GM12878 (cell line): ENCODE measurements at regions not wholly inside any gene's neighbourhood (a gene's known extent, or its start where the extent isn't known, plus 50 kb on each side); places are given as distances from the start of the nearest gene placed in this dataset.

Experiments
- ATAC-seq: fragments of 200-7000 bp; cut with Tn5 transposase; 3 replicates; pipeline ENCODE4 v1.9.1; 2020; ENCODE audit warnings: mild to moderate bottlenecking, moderate library complexity
- BruUV-seq: library from RNA; stranded (reverse); fragments of 400-500 nt; replicated peaks from 2 replicates; lab custom pipeline; 2021; lab: Mats Ljungman, UMichigan
- CTCF ChIA-PET: fragments of 300-600 bp; sonication (Branson Sonifier 250); formaldehyde crosslinking; extraction: SDS; loops from one replicate; lab custom pipeline; 2021; ENCODE audit warnings: inconsistent platforms; lab: Yijun Ruan, JAX
- POLR2A ChIA-PET: fragments of 350-600 bp; formaldehyde crosslinking; extraction: SDS; loops from one replicate; lab custom pipeline; 2021; ENCODE audit warnings: inconsistent platforms; lab: Charles Lee
- RAD21 ChIA-PET: fragments of 300-600 bp; sonication (Branson Sonifier 250); formaldehyde crosslinking; loops from one replicate; lab custom pipeline; 2023; ENCODE audit warnings: antibody characterized with exemption; ENCODE audit not compliant: unreplicated experiment; lab: Charles Lee
- SMC1A ChIA-PET: fragments of 300-600 bp; sonication (Branson Sonifier 250); formaldehyde crosslinking; loops from one replicate; lab custom pipeline; 2023; ENCODE audit not compliant: unreplicated experiment, uncharacterized antibody; lab: Charles Lee
- DNase-seq: peaks from one replicate; pipeline ENCODE4 v3.0.0-alpha.2; 2011; ENCODE audit warnings: low read depth, low spot score
- FAIRE-seq: peaks from 3 replicates; lab custom pipeline; 2011; peaks lifted over from hg19 to GRCh38; lab: Jason Lieb, UNC
- H2AFZ ChIP-seq: 2 replicates; pipeline ENCODE4 v1.6.0; 2011; ENCODE audit warnings: low read depth, low read length, control low read depth; ENCODE audit not compliant: control insufficient read depth
- H3K27ac ChIP-seq: 2 replicates; pipeline ENCODE4 v1.5.1; 2011; ENCODE audit warnings: control low read depth; ENCODE audit not compliant: control insufficient read depth, insufficient read depth
- H3K27me3 ChIP-seq, 2 experiments: replicated peaks in 1 of 2; 2 replicates each; pipeline versions ENCODE4 v1.6.0 to v1.6.1; 2011; ENCODE audit warnings: low read length in 1 of 2; ENCODE audit not compliant: control insufficient read depth in 2 of 2, insufficient read depth in 2 of 2
- H3K36me3 ChIP-seq, 2 experiments: 2 replicates each; pipeline ENCODE4 v1.5.1; 2011; ENCODE audit warnings: low read length in 1 of 2; ENCODE audit not compliant: control insufficient read depth in 2 of 2, insufficient read depth in 2 of 2
- H3K4me1 ChIP-seq: 2 replicates; pipeline ENCODE4 v1.6.1; 2011; ENCODE audit warnings: mild to moderate bottlenecking, low read length, moderate library complexity, mixed read lengths; ENCODE audit not compliant: control insufficient read depth, insufficient read depth
- H3K4me2 ChIP-seq: 2 replicates; pipeline ENCODE4 v1.6.0; 2011; ENCODE audit warnings: control low read depth; ENCODE audit not compliant: control insufficient read depth, insufficient read depth
- H3K4me3 ChIP-seq: fragments of 200-600 bp; sonication (generic); 2 replicates; pipeline ENCODE4 v1.5.1; 2016
- H3K79me2 ChIP-seq: 2 replicates; pipeline ENCODE4 v1.6.0; 2011; ENCODE audit warnings: low read length; ENCODE audit not compliant: control insufficient read depth, insufficient read depth
- H3K9ac ChIP-seq: 2 replicates; pipeline ENCODE4 v1.8.0; 2011; ENCODE audit warnings: low read length, control low read depth, mixed read lengths; ENCODE audit not compliant: control insufficient read depth, insufficient read depth
- H3K9me3 ChIP-seq: replicated peaks from 3 replicates; pipeline ENCODE4 v1.5.1; 2011; ENCODE audit warnings: mild to moderate bottlenecking, low read length; ENCODE audit not compliant: control insufficient read depth, insufficient read depth
- H4K20me1 ChIP-seq: 2 replicates; pipeline ENCODE4 v1.6.0; 2011; ENCODE audit not compliant: control insufficient read depth, insufficient read depth
- BCL11A ChIP-seq: IDR thresholded peaks from 2 replicates; pipeline ENCODE4 v1.6.1; 2011; ENCODE audit warnings: low read depth, low read length
- CHD1 ChIP-seq: IDR thresholded peaks from 2 replicates; pipeline ENCODE4 v1.6.1; 2012; ENCODE audit warnings: low read depth, low read length, improper control_type of control experiment
- FOXK2 ChIP-seq: fragments of 450-650 bp; IDR thresholded peaks from 2 replicates; pipeline ENCODE4 v1.6.1; 2017; ENCODE audit warnings: mild to moderate bottlenecking, moderate library complexity
- POU2F2 ChIP-seq: IDR thresholded peaks from 3 replicates; pipeline ENCODE4 v1.6.1; 2011; ENCODE audit warnings: low read depth, mild to moderate bottlenecking, low read length, borderline replicate concordance
- RAD21 ChIP-seq: IDR thresholded peaks from 2 replicates; pipeline ENCODE4 v1.6.1; 2011; ENCODE audit warnings: mild to moderate bottlenecking, low read depth, low read length, moderate library complexity; ENCODE audit not compliant: insufficient read depth
- RAD51 ChIP-seq: fragments of 450-650 bp; IDR thresholded peaks from 2 replicates; pipeline ENCODE4 v1.6.1; 2016; ENCODE audit warnings: moderate library complexity, mild to moderate bottlenecking, inconsistent platforms
- RFX5 ChIP-seq: IDR thresholded peaks from 2 replicates; pipeline ENCODE4 v1.6.1; 2011; ENCODE audit warnings: low read depth, low read length, improper control_type of control experiment
- SIX5 ChIP-seq: IDR thresholded peaks from 2 replicates; pipeline ENCODE4 v1.6.1; 2011; ENCODE audit warnings: mild to moderate bottlenecking, low read depth, low read length, moderate library complexity; ENCODE audit not compliant: severe bottlenecking
- SMC3 ChIP-seq: IDR thresholded peaks from 2 replicates; pipeline ENCODE4 v1.6.1; 2011; ENCODE audit warnings: low read length, improper control_type of control experiment, borderline replicate concordance
- STAT1 ChIP-seq: fragments of 450-650 bp; conservative IDR thresholded peaks from 2 replicates; pipeline ENCODE4 v1.6.1; 2014; ENCODE audit warnings: antibody characterized with exemption, mild to moderate bottlenecking
- TBL1XR1 ChIP-seq: IDR thresholded peaks from 2 replicates; pipeline ENCODE4 v1.6.1; 2012; ENCODE audit warnings: low read depth, low read length, improper control_type of control experiment
- WGBS: methylation state at CpG from one replicate; pipeline ENCODE4 v1.1.6; 2016; ENCODE audit warnings: low lambda C conversion rate; ENCODE audit not compliant: insufficient replicate concordance, insufficient coverage; ENCODE audit errors: missing lambda C conversion rate; 5-methylcytosine and 5-hydroxymethylcytosine counted together
- in situ Hi-C: fragments of 300-500 bp; cut with MboI; formaldehyde crosslinking; loops from 9 replicates; pipeline ENCODE4 v1.14.3; 2018; ENCODE audit warnings: mixed read lengths
- intact Hi-C: fragments of 100-400 bp; cut with micrococcal nuclease; formaldehyde crosslinking; loops from one replicate; pipeline ENCODE4 v1.14.2; 2022; ENCODE audit not compliant: unreplicated experiment
- TF ChIP-seq, protein P1 (sequence below): IDR thresholded peaks from 2 replicates; pipeline ENCODE4 v1.6.1; 2012; ENCODE audit warnings: low read length, inconsistent platforms
- TF ChIP-seq, protein P2 (sequence below), 3 experiments: IDR thresholded peaks in 2 of 3; conservative IDR thresholded peaks in 1 of 3; 2 replicates each; pipeline ENCODE4 v1.5.1; 2011; ENCODE audit warnings: low read depth in 3 of 3, low read length in 3 of 3, mild to moderate bottlenecking in 3 of 3, control low read depth in 2 of 3, moderate library complexity in 2 of 3, inconsistent platforms in 1 of 3, mixed read lengths in 1 of 3; ENCODE audit not compliant: control insufficient read depth in 2 of 3, insufficient read depth in 1 of 3; ENCODE audit errors: extremely low read depth in 1 of 3
- TF ChIP-seq, protein P3 (sequence below): fragments of 150-350 bp; IDR thresholded peaks from 2 replicates; pipeline ENCODE4 v1.6.1; 2016; ENCODE audit warnings: low read depth, low read length
- TF ChIP-seq, protein P4 (sequence below): IDR thresholded peaks from 2 replicates; pipeline ENCODE4 v1.6.1; 2011; ENCODE audit warnings: low read depth, mild to moderate bottlenecking, low read length, moderate library complexity, borderline replicate concordance; ENCODE audit errors: extremely low read depth

DNA sequence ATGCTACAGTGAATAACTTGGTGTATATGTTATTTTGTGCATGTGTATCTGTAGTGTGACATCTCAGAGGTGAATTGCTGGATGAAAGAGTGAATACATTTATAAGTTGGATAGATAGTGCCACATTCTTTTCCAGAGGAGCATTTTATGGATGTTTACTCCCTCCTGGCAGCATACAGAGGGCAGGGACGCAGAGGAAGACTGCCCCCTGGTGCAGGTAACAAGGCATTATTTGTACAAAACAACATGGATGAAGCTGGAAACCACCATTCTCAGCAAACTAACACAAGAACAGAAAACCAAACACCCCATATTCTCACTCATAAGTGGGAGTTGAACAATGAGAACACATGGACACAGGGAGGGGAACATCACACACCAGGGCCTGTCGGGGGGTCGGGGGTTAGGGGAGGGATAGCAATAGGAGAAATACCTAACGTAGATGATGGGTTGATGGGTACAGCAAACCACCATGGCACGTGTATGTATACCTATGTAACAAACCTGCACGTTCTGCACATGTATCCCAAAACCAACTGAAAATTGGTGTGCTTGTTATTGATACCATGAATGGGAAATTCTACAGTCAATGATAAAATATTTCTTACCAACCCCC is 57.9 kb upstream of the CTXND1 start:
- CTCF ChIA-PET, result interaction anchor here (0.6 to 1.1 kb wide), 5 partner anchors 11 to 970 kb away, joined by 3 to 6 read pairs (median 3); no protein-coding TSS in a partner anchor
- ATAC-seq (no peak), FAIRE-seq (no peak)

More for the DNA sequence above, 57.9 kb upstream of the CTXND1 start:
- no peaks in the 10 kb centered on the region for H3K36me3 ChIP-seq
- no peak overlapping the region for H3K4me2 ChIP-seq
- RAD21 ChIA-PET, result interaction anchor here (1.5 kb wide), 1 partner anchor 69 kb away, joined by 4 read pairs; no protein-coding TSS in a partner anchor
- H3K27ac ChIP-seq, result no peak overlapping the region
- SMC1A ChIA-PET, result no interaction called here
- H3K9ac ChIP-seq, result no peak overlapping the region
- no peak overlapping the region for H2AFZ ChIP-seq
- DNase-seq, result no peak
- in situ Hi-C loops (no loop called here), intact Hi-C loops (loop anchor here (1.0 kb wide), 1 partner anchor 68 kb away; no protein-coding TSS in a partner anchor)
- H3K4me1 ChIP-seq, result no peaks in the 10 kb centered on the region
- no peaks in the 10 kb centered on the region for H4K20me1 ChIP-seq
- no peaks in the 10 kb centered on the region for H3K9me3 ChIP-seq
- no peak overlapping the region for H3K4me3 ChIP-seq
- H3K27me3 ChIP-seq, result no peaks in the 10 kb centered on the region
- 6% methylated on average over 5 of the region's 6 CpGs for WGBS
- POLR2A ChIA-PET, result no interaction called here
- no TSS peak for BruUV-seq
- no peak for TF ChIP-seq TBL1XR1
- TF ChIP-seq CHD1, result no peak
- TF ChIP-seq, protein P1, sequence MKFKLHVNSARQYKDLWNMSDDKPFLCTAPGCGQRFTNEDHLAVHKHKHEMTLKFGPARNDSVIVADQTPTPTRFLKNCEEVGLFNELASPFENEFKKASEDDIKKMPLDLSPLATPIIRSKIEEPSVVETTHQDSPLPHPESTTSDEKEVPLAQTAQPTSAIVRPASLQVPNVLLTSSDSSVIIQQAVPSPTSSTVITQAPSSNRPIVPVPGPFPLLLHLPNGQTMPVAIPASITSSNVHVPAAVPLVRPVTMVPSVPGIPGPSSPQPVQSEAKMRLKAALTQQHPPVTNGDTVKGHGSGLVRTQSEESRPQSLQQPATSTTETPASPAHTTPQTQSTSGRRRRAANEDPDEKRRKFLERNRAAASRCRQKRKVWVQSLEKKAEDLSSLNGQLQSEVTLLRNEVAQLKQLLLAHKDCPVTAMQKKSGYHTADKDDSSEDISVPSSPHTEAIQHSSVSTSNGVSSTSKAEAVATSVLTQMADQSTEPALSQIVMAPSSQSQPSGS, result no peak
- peak; percentile 42 for TF ChIP-seq RAD21
- TF ChIP-seq FOXK2, result no peak
- no peak for TF ChIP-seq RAD51
- TF ChIP-seq, protein P2, sequence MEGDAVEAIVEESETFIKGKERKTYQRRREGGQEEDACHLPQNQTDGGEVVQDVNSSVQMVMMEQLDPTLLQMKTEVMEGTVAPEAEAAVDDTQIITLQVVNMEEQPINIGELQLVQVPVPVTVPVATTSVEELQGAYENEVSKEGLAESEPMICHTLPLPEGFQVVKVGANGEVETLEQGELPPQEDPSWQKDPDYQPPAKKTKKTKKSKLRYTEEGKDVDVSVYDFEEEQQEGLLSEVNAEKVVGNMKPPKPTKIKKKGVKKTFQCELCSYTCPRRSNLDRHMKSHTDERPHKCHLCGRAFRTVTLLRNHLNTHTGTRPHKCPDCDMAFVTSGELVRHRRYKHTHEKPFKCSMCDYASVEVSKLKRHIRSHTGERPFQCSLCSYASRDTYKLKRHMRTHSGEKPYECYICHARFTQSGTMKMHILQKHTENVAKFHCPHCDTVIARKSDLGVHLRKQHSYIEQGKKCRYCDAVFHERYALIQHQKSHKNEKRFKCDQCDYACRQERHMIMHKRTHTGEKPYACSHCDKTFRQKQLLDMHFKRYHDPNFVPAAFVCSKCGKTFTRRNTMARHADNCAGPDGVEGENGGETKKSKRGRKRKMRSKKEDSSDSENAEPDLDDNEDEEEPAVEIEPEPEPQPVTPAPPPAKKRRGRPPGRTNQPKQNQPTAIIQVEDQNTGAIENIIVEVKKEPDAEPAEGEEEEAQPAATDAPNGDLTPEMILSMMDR (IDR thresholded peaks at IDR 0.05 in 2 of 3, conservative IDR thresholded peaks at IDR 0.05 in 1 of 3; ENCODE audit: control insufficient read depth in 2 of 3, extremely low read depth in 1 of 3, insufficient read depth in 1 of 3, low read depth in 3 of 3, low read length in 3 of 3), result peak; percentile 20 to 34 (median 29); a peak in 5 of 6 replicates
- TF ChIP-seq, protein P3, sequence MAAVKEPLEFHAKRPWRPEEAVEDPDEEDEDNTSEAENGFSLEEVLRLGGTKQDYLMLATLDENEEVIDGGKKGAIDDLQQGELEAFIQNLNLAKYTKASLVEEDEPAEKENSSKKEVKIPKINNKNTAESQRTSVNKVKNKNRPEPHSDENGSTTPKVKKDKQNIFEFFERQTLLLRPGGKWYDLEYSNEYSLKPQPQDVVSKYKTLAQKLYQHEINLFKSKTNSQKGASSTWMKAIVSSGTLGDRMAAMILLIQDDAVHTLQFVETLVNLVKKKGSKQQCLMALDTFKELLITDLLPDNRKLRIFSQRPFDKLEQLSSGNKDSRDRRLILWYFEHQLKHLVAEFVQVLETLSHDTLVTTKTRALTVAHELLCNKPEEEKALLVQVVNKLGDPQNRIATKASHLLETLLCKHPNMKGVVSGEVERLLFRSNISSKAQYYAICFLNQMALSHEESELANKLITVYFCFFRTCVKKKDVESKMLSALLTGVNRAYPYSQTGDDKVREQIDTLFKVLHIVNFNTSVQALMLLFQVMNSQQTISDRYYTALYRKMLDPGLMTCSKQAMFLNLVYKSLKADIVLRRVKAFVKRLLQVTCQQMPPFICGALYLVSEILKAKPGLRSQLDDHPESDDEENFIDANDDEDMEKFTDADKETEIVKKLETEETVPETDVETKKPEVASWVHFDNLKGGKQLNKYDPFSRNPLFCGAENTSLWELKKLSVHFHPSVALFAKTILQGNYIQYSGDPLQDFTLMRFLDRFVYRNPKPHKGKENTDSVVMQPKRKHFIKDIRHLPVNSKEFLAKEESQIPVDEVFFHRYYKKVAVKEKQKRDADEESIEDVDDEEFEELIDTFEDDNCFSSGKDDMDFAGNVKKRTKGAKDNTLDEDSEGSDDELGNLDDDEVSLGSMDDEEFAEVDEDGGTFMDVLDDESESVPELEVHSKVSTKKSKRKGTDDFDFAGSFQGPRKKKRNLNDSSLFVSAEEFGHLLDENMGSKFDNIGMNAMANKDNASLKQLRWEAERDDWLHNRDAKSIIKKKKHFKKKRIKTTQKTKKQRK, result no peak
- TF ChIP-seq BCL11A, result no peak
- 0 out of 2 replicates have a peak, but pooled peaks have one; percentile 9 for TF ChIP-seq SMC3
- TF ChIP-seq POU2F2, result no peak
- TF ChIP-seq SIX5, result no peak
- TF ChIP-seq STAT1, result no peak
- TF ChIP-seq, protein P4, sequence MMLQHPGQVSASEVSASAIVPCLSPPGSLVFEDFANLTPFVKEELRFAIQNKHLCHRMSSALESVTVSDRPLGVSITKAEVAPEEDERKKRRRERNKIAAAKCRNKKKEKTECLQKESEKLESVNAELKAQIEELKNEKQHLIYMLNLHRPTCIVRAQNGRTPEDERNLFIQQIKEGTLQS, result no peak
- no peak for TF ChIP-seq RFX5
- H3K79me2 ChIP-seq, result no peaks in the 10 kb centered on the region
